NCI-H526 (cell line): ENCODE measurements at regions not wholly inside any gene's neighbourhood (a gene's known extent, or its start where the extent isn't known, plus 50 kb on each side); places are given as distances from the start of the nearest gene placed in this dataset.

ENCODE experiments used
- DNase-seq, 2 experiments: peaks; one replicate each; lab custom pipeline; 2025; lab: John Stamatoyannopoulos, UW

GRCh38 chr20:22431419-22431818 lies 153.0 kb downstream of the FOXA2 start:
- no peak for DNase-seq

- peak; percentile 40 to 63 for DNase-seq
These were observed 153.6 kb downstream of the FOXA2 start for GRCh38 chr20:22430746-22431168.

GRCh38 chr20:22430154-22430745 lies 154.1 kb downstream of the FOXA2 start:
- DNase-seq, result peak; percentile 77 to 92

GRCh38 chr20:22429175-22430153 lies 154.9 kb downstream of the FOXA2 start:
- DNase-seq, result peak in 1 of 2 experiments; percentile 44

GRCh38 chr20:22428051-22428450 lies 156.3 kb downstream of the FOXA2 start:
- DNase-seq, result no peak

- no peak for DNase-seq
These were observed 157.6 kb downstream of the FOXA2 start for GRCh38 chr20:22426772-22427171.

GRCh38 chr20:22425344-22426295 lies 158.8 kb downstream of the FOXA2 start:
- DNase-seq, result no peak

- no peak for DNase-seq
These were observed 161.1 kb downstream of the FOXA2 start for GRCh38 chr20:22423190-22423832.

GRCh38 chr20:22420116-22420598 lies 164.2 kb downstream of the FOXA2 start:
- no peak for DNase-seq

- no peak for DNase-seq
These were observed 165.6 kb downstream of the FOXA2 start for GRCh38 chr20:22418738-22419137.

GRCh38 chr20:22414305-22414742 lies 170.0 kb downstream of the FOXA2 start:
- DNase-seq, result no peak

GRCh38 chr20:22412977-22413868 lies 171.1 kb downstream of the FOXA2 start:
- no peak for DNase-seq

- no peak for DNase-seq
These were observed 172.5 kb downstream of the FOXA2 start for GRCh38 chr20:22411627-22412450.

GRCh38 chr20:22411286-22411626 lies 173.1 kb downstream of the FOXA2 start:
- no peak for DNase-seq

- DNase-seq, result no peak
These were observed 173.7 kb downstream of the FOXA2 start for GRCh38 chr20:22410556-22411130.

GRCh38 chr20:22408521-22409402 lies 175.6 kb downstream of the FOXA2 start:
- DNase-seq, result no peak

- no peak for DNase-seq
These were observed 176.9 kb downstream of the FOXA2 start for GRCh38 chr20:22407237-22408193.
